ENCODE measurements at regions not wholly inside any gene's neighbourhood (a gene's known extent, or its start where the extent isn't known, plus 50 kb on each side); places are given as distances from the start of the nearest gene placed in this dataset.

GRCh38 chr12:124241776-124242528, 52.9 kb upstream of the RFLNA start:
- Histone ChIP-seq H4K8ac (replicated peaks; ENCODE audit: insufficient read length, low read depth, low read length) (no peak overlapping the region), H3K56ac (ENCODE audit: insufficient read length, low read depth, low read length) (no peak overlapping the region), H3T11ph (ENCODE audit: low read length) (no peak overlapping the region), H3K9ac (ENCODE audit: extremely low read depth, insufficient read length, low read length) (no peak overlapping the region), H2BK12ac (ENCODE audit: insufficient read length, low read depth, low read length) (no peak overlapping the region), H4K20me1 (ENCODE audit: control insufficient read depth, insufficient read depth, insufficient read length) (no peaks in the 10 kb centered on the region), H3K4ac (ENCODE audit: low read depth, low read length) (no peak overlapping the region), H3K9me3 (ENCODE audit: control insufficient read depth, low read depth, low read length) (no peaks in the 10 kb centered on the region), H3K14ac (ENCODE audit: insufficient read depth, low read length) (no peak overlapping the region), H2BK20ac (ENCODE audit: low read depth, low read length, poor library complexity, severe bottlenecking) (no peak overlapping the region), H4K91ac (ENCODE audit: insufficient read length, low read depth, low read length) (no peak overlapping the region), H2BK120ac (ENCODE audit: low read depth, low read length, poor library complexity, severe bottlenecking) (no peak overlapping the region), H3K27ac (ENCODE audit: insufficient read length, low read depth, low read length) (no peak overlapping the region), H3K79me2 (ENCODE audit: insufficient read depth, low read length) (no peaks in the 10 kb centered on the region), H3K23me2 (ENCODE audit: insufficient read length, low read depth, low read length, poor library complexity, severe bottlenecking) (no peaks in the 10 kb centered on the region), H2BK5ac (ENCODE audit: insufficient read length, low read length) (no peak overlapping the region), H2AK5ac (ENCODE audit: insufficient read length, low read length) (no peak overlapping the region), H3K18ac (ENCODE audit: insufficient read length, low read depth, low read length) (no peak overlapping the region), H3K79me1 (ENCODE audit: insufficient read depth, low read depth, low read length, poor library complexity, severe bottlenecking) (no peaks in the 10 kb centered on the region), H2AFZ (ENCODE audit: low read length) (no peak overlapping the region), H3K23ac (ENCODE audit: insufficient read length, low read depth, low read length) (no peak overlapping the region), H2BK15ac (ENCODE audit: low read depth, low read length) (no peak overlapping the region), H3K27me3 (ENCODE audit: insufficient read depth, low read length) (no peaks in the 10 kb centered on the region), H3K4me2 (ENCODE audit: insufficient read depth, insufficient read length, low read length) (no peak overlapping the region), H3K4me1 (ENCODE audit: insufficient read depth, low read length) (no peaks in the 10 kb centered on the region; the same call in 1 of the 2 replicates), H4K5ac (ENCODE audit: insufficient read length, low read depth, low read length) (no peak overlapping the region)
- peaks cover 0 to 7% (median 0%) of the 10 kb centered on the region in 3 experiments; a peak in 1 of 7 replicates for H3K36me3 Mint-ChIP-seq (ENCODE audit: insufficient read depth in 1 of 3, low read depth in 3 of 3)
- H3K4me1 Mint-ChIP-seq: peaks cover 12 to 23% of the 10 kb centered on the region in 2 experiments
- peaks cover 1% of the 10 kb centered on the region for H3K27me3 Mint-ChIP-seq (ENCODE audit: low read depth)
- no peak overlapping the region for H3K27ac Mint-ChIP-seq
- DNase-seq: no peak
- H3K9me3 Mint-ChIP-seq: peaks cover 3 to 6% of the 10 kb centered on the region in 2 experiments; a peak in 4 of 5 replicates
- no peak for TF ChIP-seq CTCF (conservative IDR thresholded peaks at IDR 0.05)
- WGBS (ENCODE audit: extremely low coverage, insufficient read length, low lambda C conversion rate): no CpG with 5 or more reads among the region's 17 CpGs
- no peak overlapping the region for H3K4me3 Mint-ChIP-seq

All from H9 (cell line).